HG03354 (cell line): ENCODE measurements at regions not wholly inside any gene's neighbourhood (a gene's known extent, or its start where the extent isn't known, plus 50 kb on each side); places are given as distances from the start of the nearest gene placed in this dataset.

Experiments used
- ATAC-seq: cut with Tn5 transposase; IDR thresholded peaks from one replicate; pipeline ENCODE4 v1.9.1; 2021; ENCODE audit warnings: mild to moderate bottlenecking; ENCODE audit not compliant: unreplicated experiment, poor library complexity, severe bottlenecking

GRCh38 chr1:23639460-23640095 is 52.0 kb upstream of the RPL11 start:
- ATAC-seq = no peak

GRCh38 chr1:23638786-23639241 is 52.8 kb upstream of the RPL11 start:
- no peak for ATAC-seq

GRCh38 chr1:23638188-23638619 is 53.4 kb upstream of the RPL11 start:
- no peak for ATAC-seq

- ATAC-seq = no peak
Observed at GRCh38 chr1:23636009-23636408, 55.6 kb upstream of the RPL11 start.

GRCh38 chr1:23634840-23635651 is 56.6 kb upstream of the RPL11 start:
- no peak for ATAC-seq

GRCh38 chr1:23634518-23634839 is 57.1 kb upstream of the RPL11 start:
- ATAC-seq = no peak

- no peak for ATAC-seq
Observed at GRCh38 chr1:23632479-23633160, 59.0 kb upstream of the RPL11 start.

- ATAC-seq = no peak
Observed at GRCh38 chr1:23629708-23630290, 61.8 kb upstream of the RPL11 start.

- ATAC-seq = no peak
Observed at GRCh38 chr1:23628951-23629387, 62.6 kb upstream of the RPL11 start.

GRCh38 chr1:23627069-23627735 is 64.4 kb upstream of the RPL11 start:
- no peak for ATAC-seq

GRCh38 chr1:23625929-23626535 is 65.6 kb upstream of the RPL11 start:
- ATAC-seq = no peak

GRCh38 chr1:23625459-23625858 is 66.1 kb upstream of the RPL11 start:
- ATAC-seq = no peak

GRCh38 chr1:23624440-23624839 is 65.1 kb upstream of the ID3 start:
- ATAC-seq = no peak

GRCh38 chr1:23622284-23622683 is 63.0 kb upstream of the ID3 start:
- no peak for ATAC-seq

- no peak for ATAC-seq
Observed at GRCh38 chr1:23620605-23621004, 61.3 kb upstream of the ID3 start.

GRCh38 chr1:23619299-23620188 is 60.2 kb upstream of the ID3 start:
- ATAC-seq = peak; percentile 71

GRCh38 chr1:23618586-23619083 is 59.3 kb upstream of the ID3 start:
- no peak for ATAC-seq

GRCh38 chr1:23617084-23617521 is 57.8 kb upstream of the ID3 start:
- no peak for ATAC-seq
